ENCODE measurements at regions not wholly inside any gene's neighbourhood (a gene's known extent, or its start where the extent isn't known, plus 50 kb on each side); places are given as distances from the start of the nearest gene placed in this dataset.

GRCh38 chr2:558302-558642 lies 118.9 kb downstream of the TMEM18 start:
- no peak overlapping the region for H2AFZ ChIP-seq (ENCODE audit: low read depth)
- no peaks in the 10 kb centered on the region for H4K20me1 ChIP-seq (ENCODE audit: insufficient read depth)
- peaks cover 0 to 15% of the 10 kb centered on the region in 2 experiments; a peak in 2 of 4 replicates for H3K4me1 ChIP-seq (ENCODE audit: control insufficient read depth in 1 of 2, insufficient read depth in 2 of 2, low read depth in 1 of 2, low read length in 1 of 2)
- POLR2A ChIA-PET = no interaction called here
- no peak overlapping the region for H3K9ac ChIP-seq
- CTCF ChIA-PET = no interaction called here
- TF ChIP-seq NFIC (IDR thresholded peaks at IDR 0.05; ENCODE audit: borderline replicate concordance) = no peak
- TF ChIP-seq ELF1 (IDR thresholded peaks at IDR 0.05) = no peak
- TF ChIP-seq PBX3 (IDR thresholded peaks at IDR 0.05) = no peak
- TF ChIP-seq MXI1 (IDR thresholded peaks at IDR 0.05; ENCODE audit: low read depth, low read length) = no peak
- TF ChIP-seq FOXJ3 (CRISPR knock-in tag; IDR thresholded peaks at IDR 0.05) = no peak
- no peak for TF ChIP-seq TEAD4 (IDR thresholded peaks at IDR 0.05; ENCODE audit: borderline replicate concordance, insufficient read depth)
- no peaks in the 10 kb centered on the region for H3F3A ChIP-seq (replicated peaks; ENCODE audit: insufficient read depth)
- H3K9me3 ChIP-seq = 0 out of 2 replicates have a peak, but pooled peaks cover 3% of the 10 kb centered on the region
- H3K9me2 ChIP-seq = no peaks in the 10 kb centered on the region
- no peak overlapping the region for H3K27ac ChIP-seq (ENCODE audit: low read depth in 2 of 2, low read length in 1 of 2)
- WGBS (ENCODE audit: low lambda C conversion rate) = 76% methylated on average over 17 of the region's 17 CpGs
- H3K79me2 ChIP-seq (ENCODE audit: insufficient read depth) = no peaks in the 10 kb centered on the region
- DNase-seq = peak; percentile 23
- no peaks in the 10 kb centered on the region for H3K36me3 ChIP-seq (replicated peaks in 1 of 2; ENCODE audit: control insufficient read depth in 1 of 2, insufficient read depth in 2 of 2, low read length in 1 of 2)
- no peak overlapping the region for H3K4me2 ChIP-seq
- H3K4me3 ChIP-seq (ENCODE audit: low read depth in 2 of 2, low read length in 1 of 2) = no peak overlapping the region
- H3K27me3 ChIP-seq (ENCODE audit: insufficient read depth) = no peaks in the 10 kb centered on the region

- Histone ChIP-seq H3K27ac (ENCODE audit: low read depth in 2 of 2, low read length in 1 of 2) (no peak overlapping the region), H4K20me1 (ENCODE audit: insufficient read depth) (no peaks in the 10 kb centered on the region), H3K9me2 (no peaks in the 10 kb centered on the region), H3K4me1 (ENCODE audit: control insufficient read depth in 1 of 2, insufficient read depth in 2 of 2, low read depth in 1 of 2, low read length in 1 of 2) (peaks cover 0 to 17% of the 10 kb centered on the region in 2 experiments; a peak in 2 of 4 replicates), H3F3A (replicated peaks; ENCODE audit: insufficient read depth) (no peaks in the 10 kb centered on the region), H3K79me2 (ENCODE audit: insufficient read depth) (no peaks in the 10 kb centered on the region), H3K27me3 (ENCODE audit: insufficient read depth) (no peaks in the 10 kb centered on the region), H3K9me3 (0 out of 2 replicates have a peak, but pooled peaks cover 3% of the 10 kb centered on the region), H3K36me3 (replicated peaks in 1 of 2; ENCODE audit: control insufficient read depth in 1 of 2, insufficient read depth in 2 of 2, low read length in 1 of 2) (no peaks in the 10 kb centered on the region), H3K4me2 (no peak overlapping the region), H3K4me3 (ENCODE audit: low read depth in 2 of 2, low read length in 1 of 2) (no peak overlapping the region), H2AFZ (ENCODE audit: low read depth) (no peak overlapping the region), H3K9ac (no peak overlapping the region)
- CTCF ChIA-PET = no interaction called here
- POLR2A ChIA-PET = no interaction called here
- peak; percentile 25 for DNase-seq
- WGBS (ENCODE audit: low lambda C conversion rate) = 52% methylated on average over 28 of the region's 34 CpGs
- TF ChIP-seq NFIC (IDR thresholded peaks at IDR 0.05; ENCODE audit: borderline replicate concordance) = no peak
- TF ChIP-seq MXI1 (IDR thresholded peaks at IDR 0.05; ENCODE audit: low read depth, low read length) = no peak
- TF ChIP-seq USF2 (IDR thresholded peaks at IDR 0.05; ENCODE audit: borderline replicate concordance, low read depth, low read length) = no peak
- TF ChIP-seq POLR2AphosphoS5 (IDR thresholded peaks at IDR 0.05; ENCODE audit: low read depth, low read length) = no peak
- no peak for TF ChIP-seq SIN3A (IDR thresholded peaks at IDR 0.05; ENCODE audit: borderline replicate concordance, low read depth, low read length)
- TF ChIP-seq FOXM1 (IDR thresholded peaks at IDR 0.05; ENCODE audit: low read depth) = no peak
- TF ChIP-seq FOXJ3 (CRISPR knock-in tag; IDR thresholded peaks at IDR 0.05) = no peak
- TF ChIP-seq PBX3 (IDR thresholded peaks at IDR 0.05) = no peak
- TF ChIP-seq CHD2 (IDR thresholded peaks at IDR 0.05; ENCODE audit: low read length, partially characterized antibody) = no peak
- no peak for TF ChIP-seq GATA2 (CRISPR knock-in tag; IDR thresholded peaks at IDR 0.05)
- no peak for TF ChIP-seq MAX (IDR thresholded peaks at IDR 0.05; ENCODE audit: low read depth)
- TF ChIP-seq IRF3 (IDR thresholded peaks at IDR 0.05; ENCODE audit: low read depth, low read length) = no peak
- TF ChIP-seq EZH2phosphoT487 (IDR thresholded peaks at IDR 0.05; ENCODE audit: borderline replicate concordance, low read depth) = no peak
- no peak for TF ChIP-seq CTCF (IDR thresholded peaks at IDR 0.05)
- no peak for TF ChIP-seq TCF12 (IDR thresholded peaks at IDR 0.05)
- TF ChIP-seq MEF2A (IDR thresholded peaks at IDR 0.05; ENCODE audit: borderline replicate concordance, low read depth) = no peak
- no peak for TF ChIP-seq RXRA (IDR thresholded peaks at IDR 0.05; ENCODE audit: borderline replicate concordance, low read depth)
Measured at GRCh38 chr2:557635-558301, 119.4 kb downstream of the TMEM18 start.
